Jurkat, Clone E6-1 (cell line): ENCODE measurements at regions not wholly inside any gene's neighbourhood (a gene's known extent, or its start where the extent isn't known, plus 50 kb on each side); places are given as distances from the start of the nearest gene placed in this dataset.

Source experiments
- DNase-seq: peaks from one replicate; pipeline ENCODE4 v3.0.0-alpha.2; 2011; ENCODE audit warnings: low read depth, low spot score
- H3K4me3 ChIP-seq: 2 replicates; pipeline ENCODE4 v1.5.1; 2011; ENCODE audit warnings: mild to moderate bottlenecking, low read length, control low read depth, moderate library complexity

DNA sequence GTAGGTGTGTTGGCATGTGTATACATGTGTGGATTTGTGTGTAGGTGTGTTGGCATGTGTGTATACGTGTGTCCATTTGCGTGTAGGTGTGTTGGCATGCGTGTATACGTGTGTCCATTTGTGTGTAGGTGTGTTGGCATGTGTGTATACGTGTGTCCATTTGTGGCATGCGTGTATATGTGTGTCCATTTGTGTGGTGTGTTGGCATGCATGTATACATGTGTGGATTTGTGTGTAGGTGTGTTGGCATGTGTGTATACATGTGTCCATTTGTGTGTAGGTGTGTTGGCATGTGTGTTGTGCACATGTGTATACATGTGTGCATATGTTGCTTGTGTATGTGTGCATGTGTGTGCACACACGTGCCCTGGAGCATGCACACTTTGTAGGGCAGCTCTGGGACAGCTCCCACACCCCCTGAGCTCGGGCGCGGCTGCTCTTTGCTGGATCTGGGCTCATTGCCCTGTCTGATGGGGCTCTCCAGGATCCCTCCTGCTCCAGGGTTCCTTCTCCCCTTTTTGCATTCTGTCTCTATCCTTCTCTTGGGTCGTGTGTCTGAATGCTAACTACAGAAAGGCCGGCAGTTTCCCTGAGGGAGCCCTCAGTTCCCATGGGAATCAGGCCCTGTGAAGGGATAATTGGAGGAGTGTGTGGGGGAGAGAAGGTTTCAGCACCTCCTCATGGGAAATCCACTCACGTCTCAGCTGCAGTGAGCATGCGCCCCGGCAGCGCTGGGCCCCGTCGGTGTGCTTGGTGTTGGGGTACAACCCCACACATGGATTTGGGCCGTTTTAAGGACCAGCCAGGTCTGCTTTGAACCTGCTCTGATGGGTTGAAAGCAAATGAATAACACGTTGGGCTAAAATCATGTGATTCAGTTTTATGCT, 102.0 kb downstream of the ERMARD start:
- DNase-seq = no peak
- no peak overlapping the region for H3K4me3 ChIP-seq

DNA sequence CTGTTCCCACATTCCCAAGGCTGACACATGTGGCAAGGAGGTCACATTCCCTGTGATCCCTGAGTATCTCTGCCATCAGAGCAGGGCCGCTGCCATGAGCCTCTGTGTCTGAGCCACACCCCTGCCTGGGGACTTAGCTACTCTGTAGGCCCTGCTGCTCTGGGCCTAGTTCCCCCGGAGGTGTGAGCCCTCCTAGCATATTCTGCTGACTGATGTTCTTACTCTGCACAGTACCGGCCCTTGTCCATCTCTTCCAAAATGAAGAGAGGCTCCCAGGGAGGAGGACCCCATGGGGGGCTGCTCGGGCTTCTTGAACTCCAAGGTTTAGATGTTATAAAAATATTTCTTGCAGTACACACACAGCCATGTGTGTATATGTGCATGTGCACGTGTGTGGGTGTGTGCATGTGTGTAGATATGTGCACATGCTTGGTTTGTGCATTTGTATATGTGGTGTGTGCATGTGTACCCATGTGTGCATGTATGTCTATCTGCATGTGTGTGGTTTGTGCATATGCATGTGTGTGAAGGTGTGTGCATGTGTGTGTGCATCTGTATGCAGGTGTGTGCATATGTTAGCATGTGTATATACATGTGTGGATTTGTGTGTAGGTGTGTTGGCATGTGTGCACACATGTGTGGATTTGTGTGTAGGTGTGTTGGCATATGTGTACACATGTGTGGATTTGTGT, 101.2 kb downstream of the ERMARD start:
- DNase-seq = no peak
- no peak overlapping the region for H3K4me3 ChIP-seq

DNA sequence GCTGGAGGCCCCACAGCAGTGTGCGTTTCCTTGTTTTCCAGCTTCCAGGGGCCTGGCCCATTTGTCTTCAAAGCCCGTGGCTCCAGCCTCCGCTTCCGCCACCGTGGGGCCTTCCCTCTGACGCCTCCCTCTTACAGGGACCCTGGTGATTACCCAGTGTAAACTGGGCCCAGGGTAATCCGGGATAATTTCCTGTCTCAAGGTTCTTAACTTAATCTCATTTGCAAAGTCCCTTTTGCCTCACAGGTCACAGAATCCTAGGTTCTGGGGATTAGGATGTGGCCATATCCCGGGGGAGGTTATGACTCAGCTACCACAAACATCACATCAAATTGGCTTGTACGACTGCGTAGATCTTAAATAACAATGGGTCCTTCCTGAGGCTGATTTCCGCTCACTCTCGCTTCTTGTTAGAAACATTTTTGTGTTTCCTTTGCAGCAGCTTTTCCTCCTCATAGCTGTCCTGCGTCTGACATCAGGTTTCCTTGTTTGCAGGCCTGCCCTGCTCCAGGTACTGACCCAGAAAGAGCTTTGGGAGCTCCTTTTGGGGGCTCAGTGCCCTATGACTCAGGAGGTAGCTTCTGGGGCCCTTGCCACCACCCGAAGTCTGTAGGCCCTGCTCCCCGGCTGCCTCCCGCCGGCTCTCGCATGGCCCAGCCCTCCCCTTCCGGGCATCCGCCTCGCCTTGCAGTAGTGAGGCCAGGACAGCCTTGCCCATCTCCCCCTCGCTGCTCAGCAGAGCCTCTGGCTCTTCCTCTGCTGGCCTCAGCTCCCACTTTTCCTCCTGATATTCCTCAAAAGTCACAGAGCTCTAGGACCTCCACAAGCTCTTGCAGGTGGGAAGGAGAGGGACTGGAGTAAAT, 100.5 kb downstream of the ERMARD start:
- H3K4me3 ChIP-seq = no peak overlapping the region
- no peak for DNase-seq

DNA sequence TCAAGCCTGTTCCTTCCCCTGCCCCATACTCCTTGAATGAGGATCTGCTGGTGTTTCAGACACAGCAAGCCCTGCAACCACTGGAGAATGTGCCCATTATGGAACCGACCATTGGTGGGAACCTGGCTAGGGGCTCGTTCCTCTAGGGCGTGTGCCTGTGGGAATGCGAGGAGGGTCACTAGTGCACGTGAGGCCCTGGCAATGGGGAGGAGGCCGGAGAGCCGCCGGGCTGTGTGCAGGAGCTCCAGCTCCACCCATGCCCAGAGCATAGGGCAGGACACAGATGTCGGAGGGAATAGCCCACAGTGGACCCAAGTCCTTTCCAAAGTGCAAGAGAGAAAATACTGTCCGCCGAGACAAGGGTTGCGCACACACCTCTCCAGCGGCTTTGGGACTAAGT, 99.3 kb downstream of the ERMARD start:
- H3K4me3 ChIP-seq = no peak overlapping the region
- DNase-seq = no peak

DNA sequence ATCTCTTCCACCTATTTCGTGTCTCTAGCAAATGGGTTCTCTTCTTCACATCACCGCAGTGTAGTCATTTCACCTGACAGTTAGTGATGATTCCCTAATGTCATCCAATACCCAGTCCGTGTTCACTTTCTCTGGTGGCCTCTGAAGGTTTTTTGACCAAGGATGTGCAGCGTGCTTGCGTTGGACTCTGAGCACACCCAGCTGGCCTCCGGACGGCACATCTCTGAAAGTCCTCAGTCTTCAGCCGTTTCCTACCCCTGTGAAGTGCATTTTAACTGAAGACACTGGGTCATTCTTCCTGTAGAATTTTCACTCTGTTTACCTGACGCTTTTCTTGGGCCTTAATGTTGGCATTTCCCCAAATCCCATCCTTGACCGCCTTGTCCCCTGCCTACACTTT, 98.7 kb downstream of the ERMARD start:
- no peak for DNase-seq
- H3K4me3 ChIP-seq = no peak overlapping the region

DNA sequence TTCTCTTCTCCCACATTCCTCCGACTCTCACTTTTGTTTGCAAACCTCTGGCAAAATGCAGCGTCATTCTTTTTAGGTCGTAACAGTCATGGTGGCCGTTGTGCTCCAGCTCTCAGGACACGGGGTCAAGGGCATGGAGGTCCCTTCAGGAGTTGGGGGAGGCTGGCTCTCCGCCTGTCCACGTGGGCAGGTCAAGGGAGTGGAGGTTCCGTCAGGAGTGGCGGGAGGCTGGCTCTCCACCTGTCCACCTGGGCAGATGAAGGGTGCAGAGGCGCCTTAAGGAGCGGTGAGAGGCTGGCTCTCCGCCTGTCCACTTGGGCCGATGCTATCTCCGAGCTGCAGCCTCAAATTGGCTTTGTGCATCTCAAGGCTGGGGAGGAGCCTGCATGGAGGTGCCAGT, 98.0 kb downstream of the ERMARD start:
- no peak for DNase-seq
- no peak overlapping the region for H3K4me3 ChIP-seq

DNA sequence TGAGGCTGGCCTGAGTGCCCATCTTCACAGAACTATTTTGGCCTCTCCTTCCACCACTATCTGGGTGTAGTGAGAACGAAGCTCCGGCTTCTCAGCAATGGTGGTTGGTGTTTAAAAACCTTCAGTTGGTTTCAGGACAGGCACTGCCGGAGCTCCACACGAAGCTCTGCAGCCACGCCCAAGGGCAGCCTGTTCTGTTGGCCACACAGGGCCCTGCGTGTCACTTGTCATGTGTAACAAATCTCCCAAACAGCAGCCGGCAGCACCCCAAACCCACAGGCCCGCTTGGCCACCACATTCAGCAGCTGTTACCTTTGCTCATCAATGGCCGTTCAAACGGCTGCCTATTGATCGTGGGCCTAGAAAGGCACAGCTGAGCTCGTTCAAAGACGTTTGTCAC, 97.5 kb downstream of the ERMARD start:
- no peak for DNase-seq
- no peak overlapping the region for H3K4me3 ChIP-seq

DNA sequence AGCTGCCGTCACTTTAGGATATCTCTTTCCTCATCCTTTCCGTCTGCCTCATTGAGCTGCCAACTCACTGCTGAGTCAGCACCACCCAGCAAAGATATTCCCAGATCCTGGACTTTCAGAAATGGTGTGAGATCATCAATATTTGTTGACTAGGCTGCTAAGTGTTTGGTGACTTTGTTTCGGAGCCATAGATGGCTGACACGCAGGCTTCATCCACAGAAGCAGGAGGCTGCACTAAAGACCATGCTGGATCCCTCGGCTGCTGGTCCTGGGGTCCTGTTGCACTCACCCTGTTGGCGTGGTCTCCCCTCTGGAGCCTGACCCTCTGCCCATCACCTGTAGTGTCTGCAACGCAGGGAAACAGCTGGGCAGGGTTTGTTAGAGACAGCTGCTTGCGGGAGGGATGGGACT, 96.5 kb downstream of the ERMARD start:
- no peak for DNase-seq
- H3K4me3 ChIP-seq = no peak overlapping the region

DNA sequence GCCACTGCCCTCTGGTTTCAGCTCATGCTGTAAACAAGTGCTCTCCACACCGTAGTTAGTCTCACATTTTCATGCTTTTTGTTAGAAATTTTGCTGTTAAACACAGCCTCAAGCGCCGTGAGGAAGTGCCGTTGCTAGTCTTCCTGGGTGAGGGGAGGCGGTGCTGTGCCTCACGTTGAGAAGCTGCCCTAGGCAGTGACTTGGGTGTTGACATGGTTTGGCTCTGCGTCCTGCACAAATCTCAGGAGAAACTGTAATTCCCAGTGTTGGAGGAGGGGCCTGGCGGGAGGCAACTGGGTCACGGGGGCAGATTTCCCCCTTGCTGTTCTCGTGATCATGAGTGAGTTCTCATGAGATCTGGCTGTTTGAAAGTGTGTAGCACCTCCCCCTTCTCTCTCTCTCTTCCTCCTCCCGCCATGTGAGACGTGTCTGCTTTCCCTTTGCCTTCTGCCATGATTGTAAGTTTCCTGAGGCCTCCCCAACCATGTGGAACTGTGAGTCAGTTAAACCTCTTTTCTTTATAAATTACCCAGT, 95.8 kb downstream of the ERMARD start:
- no peak for DNase-seq
- no peak overlapping the region for H3K4me3 ChIP-seq

DNA sequence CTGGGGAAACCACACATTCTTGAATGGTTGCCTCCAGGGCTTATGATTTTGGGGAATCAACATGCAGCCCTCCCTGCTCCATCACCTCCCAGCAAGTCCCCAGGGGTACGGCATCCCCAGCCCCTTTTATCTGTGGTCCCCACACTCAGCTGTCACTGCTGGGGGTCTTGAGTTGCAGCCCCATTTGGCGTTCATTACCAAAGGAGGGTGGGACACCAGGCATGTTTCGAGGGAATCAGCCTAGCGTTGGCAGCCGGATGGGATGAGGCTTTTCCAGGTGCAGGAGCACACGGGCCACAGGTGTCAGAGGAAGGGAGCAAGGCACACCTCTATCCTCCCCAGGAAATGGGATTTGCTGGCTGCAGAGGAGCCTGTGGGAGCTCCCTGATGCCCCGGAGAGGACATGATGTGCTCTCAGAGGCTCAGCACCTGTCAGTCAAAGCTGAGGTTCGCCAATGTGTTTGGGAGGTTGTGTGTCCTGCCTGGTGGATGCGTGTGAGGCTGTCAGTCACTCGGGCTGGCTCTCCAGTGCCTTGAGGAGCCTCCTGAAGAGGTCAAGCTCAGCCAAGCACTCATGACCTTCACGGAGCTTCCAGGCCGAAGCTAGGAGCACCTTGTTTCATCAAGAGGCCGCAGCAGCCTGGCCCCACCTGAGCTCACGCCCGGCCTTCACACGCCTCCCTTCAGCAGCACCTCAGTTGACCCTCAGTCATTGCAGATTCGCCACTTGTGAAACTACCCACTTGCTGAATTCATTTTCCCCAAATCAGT, 95.0 kb downstream of the ERMARD start:
- DNase-seq = no peak
- no peak overlapping the region for H3K4me3 ChIP-seq

DNA sequence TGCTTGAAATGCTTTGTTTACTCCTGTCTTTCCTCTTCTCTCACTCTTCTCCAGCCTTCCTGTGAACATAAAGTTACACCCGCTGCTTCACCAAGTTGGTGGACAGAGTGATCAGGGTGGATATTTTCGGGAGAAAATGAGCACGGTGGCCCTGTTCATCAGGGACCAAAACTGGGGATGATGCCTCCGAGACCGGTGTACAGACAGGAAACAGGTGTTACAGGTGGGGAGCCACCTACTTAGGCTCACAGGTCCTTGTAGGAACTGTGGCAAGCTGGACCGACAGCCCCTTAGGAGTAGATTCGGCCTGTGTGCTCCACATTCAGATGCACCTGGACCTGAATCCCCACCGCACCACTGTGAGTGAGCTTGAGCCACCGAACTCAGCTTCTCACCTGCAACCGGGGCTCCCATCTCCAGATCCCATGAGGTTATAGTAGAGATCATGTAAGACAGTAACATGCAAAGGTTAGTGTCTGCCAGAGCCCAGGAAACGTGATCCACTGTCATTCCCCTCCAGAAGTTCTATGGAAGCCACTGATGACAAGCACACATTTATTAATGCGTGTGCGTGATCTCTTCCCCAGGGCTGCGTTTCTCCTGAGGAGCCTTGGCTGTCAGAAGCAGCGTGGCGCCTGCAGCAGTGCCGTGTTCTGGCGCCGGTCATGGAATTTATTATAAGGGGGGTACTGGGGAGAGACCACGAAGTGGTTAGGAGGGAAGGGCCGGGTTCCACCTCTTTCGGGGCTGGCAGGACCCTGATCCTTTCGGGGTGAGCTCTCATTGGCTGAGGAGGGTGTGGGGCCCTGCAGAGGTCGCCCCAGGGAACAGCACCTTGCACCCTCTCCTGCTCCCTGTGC, 94.2 kb downstream of the ERMARD start:
- H3K4me3 ChIP-seq = no peak overlapping the region
- no peak for DNase-seq

DNA sequence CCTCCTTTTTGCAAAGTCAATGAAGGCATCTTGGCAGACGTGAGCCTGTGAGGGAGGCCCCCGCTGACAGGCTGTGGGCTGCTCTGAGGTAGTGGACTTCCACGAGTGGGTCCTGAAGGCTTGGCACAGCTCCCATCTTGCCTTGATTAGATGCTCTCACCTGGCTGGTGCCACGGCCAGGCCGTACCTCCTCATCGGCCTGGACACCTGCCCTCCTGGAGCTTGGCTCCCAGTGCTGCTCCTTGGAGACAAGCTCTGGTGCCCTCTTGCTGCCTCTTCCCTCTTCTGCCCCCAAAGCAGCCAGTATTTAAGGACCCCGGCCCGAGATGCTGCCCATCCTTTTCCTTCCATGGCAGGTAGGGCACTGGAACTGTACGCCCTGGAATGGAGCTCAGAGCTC, 93.5 kb downstream of the ERMARD start:
- DNase-seq = no peak
- H3K4me3 ChIP-seq = no peak overlapping the region

DNA sequence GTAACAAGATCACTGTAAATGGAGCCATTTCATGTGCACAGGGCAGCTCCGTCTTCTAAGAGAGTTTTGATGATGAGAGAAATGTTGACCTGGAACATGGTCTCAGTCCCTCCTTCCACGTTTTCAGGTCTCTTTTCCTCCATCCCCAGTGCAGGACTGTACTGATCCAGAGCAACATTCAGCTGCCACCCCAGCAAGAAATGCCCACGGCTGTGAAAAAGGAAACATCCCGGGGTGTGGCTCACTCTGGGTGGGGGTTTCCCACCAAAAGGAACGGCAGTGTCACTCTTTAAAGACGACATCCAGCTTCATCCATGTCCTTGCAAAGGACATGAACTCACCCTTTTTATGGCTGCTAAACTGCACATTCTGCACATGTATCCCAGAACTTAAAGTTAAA, 92.6 kb downstream of the ERMARD start:
- H3K4me3 ChIP-seq = no peak overlapping the region
- no peak for DNase-seq

DNA sequence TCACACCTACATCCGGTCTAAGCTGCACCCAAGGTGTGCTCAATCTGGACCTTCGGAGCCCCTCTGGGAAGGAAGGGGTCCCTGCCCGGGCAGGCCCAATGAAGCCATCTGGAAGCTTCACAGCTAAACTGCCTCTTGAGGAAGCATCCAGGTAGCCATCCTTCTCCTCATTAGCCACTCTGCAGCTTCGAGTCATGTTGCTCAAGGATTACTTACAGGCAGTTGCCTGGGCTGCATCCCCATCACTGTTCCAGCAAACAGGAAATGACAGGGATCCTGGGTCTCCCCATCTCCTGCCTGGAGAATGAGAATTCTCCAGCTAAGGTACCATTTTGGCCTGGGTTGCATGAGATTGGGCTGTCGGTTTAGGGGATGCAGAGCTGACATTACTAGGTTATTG, 91.7 kb downstream of the ERMARD start:
- H3K4me3 ChIP-seq = no peak overlapping the region
- no peak for DNase-seq

DNA sequence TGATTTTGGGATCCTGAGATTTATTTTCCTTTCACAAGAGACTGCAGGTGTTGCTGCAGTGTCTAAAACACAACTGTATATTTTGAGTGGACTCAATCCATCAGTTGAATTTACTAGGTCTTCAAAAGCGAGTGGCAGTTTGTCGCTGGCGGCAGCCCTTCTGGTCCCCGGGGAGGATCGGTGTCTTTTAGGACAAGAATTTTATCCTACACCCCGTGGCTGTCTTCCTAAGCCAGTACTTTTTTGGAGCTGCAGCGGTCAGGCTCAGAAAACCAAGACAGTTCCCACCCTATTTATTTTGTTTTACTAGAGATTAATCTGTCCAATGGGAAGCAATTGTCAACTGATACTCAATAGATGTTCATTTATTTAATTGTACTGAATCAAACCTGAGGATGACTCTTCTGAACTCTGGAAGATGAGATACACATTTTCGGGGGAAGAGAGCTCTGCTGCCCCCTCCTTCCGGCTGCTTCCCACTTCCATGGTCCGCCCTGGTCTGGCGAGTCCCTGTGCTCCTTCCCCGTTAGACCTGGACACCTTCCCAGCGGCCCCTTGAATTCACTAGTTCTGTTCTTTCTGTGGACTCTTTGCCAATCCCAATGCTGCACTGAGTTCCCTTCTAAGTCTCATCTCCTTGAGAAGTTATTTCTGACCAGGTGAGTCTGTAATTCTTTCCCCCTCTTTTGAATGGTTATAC, 90.6 kb downstream of the ERMARD start:
- DNase-seq = no peak
- no peak overlapping the region for H3K4me3 ChIP-seq

DNA sequence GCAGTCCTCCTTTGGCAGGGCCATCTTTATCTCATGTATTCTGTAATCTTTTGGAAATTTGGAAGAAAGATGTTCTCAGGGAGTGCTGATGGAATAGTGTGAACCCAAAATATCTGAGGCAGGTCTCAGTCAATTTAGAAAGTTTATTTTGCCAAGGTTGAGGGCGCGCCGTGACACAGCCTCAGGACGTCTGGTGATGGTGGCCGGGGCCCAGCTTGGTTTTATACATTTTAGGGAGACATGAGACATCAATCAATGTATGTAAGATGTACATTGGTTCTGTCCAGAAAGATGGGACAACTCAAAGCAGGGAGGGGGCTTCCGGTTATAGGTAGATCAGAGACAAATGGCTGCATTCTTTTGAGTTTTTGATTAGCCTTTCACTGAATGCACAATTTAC, 89.8 kb downstream of the ERMARD start:
- DNase-seq = no peak

DNA sequence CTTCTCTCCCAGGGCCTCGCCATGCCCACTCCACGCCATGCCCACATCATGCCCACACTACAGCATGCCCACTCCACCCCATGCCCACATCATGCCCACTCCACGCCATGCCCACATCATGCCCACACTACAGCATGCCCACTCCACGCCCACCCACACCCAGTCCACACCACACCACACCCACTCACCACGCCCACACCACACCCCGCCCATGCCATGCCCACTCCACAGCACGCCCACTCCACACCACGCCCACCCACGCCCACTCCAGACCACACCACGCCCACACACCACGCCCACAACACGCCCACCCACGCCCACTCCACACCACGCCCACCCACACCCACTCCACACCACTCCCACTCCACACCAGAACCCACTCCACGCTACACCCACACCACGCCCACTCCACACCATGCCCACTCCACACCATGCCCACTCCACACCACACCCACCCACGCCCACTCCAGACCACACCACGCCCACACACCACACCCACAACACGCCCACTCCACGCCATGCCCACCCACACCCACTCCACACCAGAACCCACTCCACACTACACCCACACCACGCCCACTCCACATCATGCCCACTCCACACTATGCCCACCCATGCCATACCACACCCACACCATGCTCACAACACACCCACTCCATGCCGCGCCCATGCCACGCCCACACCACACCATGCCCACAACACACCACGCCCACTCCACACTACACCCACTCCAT, 88.6 kb downstream of the ERMARD start:
- no peak for DNase-seq
- no peak overlapping the region for H3K4me3 ChIP-seq

More for the DNA sequence above, 89.8 kb downstream of the ERMARD start:
- no peak overlapping the region for H3K4me3 ChIP-seq
